Renal cortex interstitium (tissue), 11 donors: ENCODE measurements at regions not wholly inside any gene's neighbourhood (a gene's known extent, or its start where the extent isn't known, plus 50 kb on each side); places are given as distances from the start of the nearest gene placed in this dataset.

Experiments
- DNase-seq, 11 donors: peaks; one replicate each; pipeline ENCODE4 v3.0.0-alpha.2; 2013; ENCODE audit warnings: low read depth in 9 of 11, low spot score in 4 of 11; ENCODE audit errors: extremely low read depth in 1 of 11

- no peak for DNase-seq
Measured at GRCh38 chr2:13942111-13942510, 690.4 kb upstream of the LRATD1 start.

- DNase-seq = no peak
Measured at GRCh38 chr2:13950761-13951160, 681.8 kb upstream of the LRATD1 start.

GRCh38 chr2:13968811-13969210, 663.7 kb upstream of the LRATD1 start:
- DNase-seq = no peak

- no peak for DNase-seq
Measured at GRCh38 chr2:13986119-13986720, 646.3 kb upstream of the LRATD1 start.

- no peak for DNase-seq
Measured at GRCh38 chr2:13996527-13996926, 636.0 kb upstream of the LRATD1 start.

GRCh38 chr2:14011190-14011589, 621.3 kb upstream of the LRATD1 start:
- no peak for DNase-seq

- DNase-seq = peak in 1 of 11 donors; percentile 1
Measured at GRCh38 chr2:14015113-14015630, 617.3 kb upstream of the LRATD1 start.

- no peak for DNase-seq
Measured at GRCh38 chr2:14016289-14016955, 616.1 kb upstream of the LRATD1 start.

GRCh38 chr2:14018620-14019019, 613.9 kb upstream of the LRATD1 start:
- no peak for DNase-seq

GRCh38 chr2:14023558-14023957, 609.0 kb upstream of the LRATD1 start:
- DNase-seq = no peak

GRCh38 chr2:14039134-14039533, 593.4 kb upstream of the LRATD1 start:
- no peak for DNase-seq

GRCh38 chr2:14047491-14047890, 585.0 kb upstream of the LRATD1 start:
- DNase-seq = no peak

GRCh38 chr2:14051401-14051800, 581.1 kb upstream of the LRATD1 start:
- DNase-seq = no peak

GRCh38 chr2:14053105-14053504, 579.4 kb upstream of the LRATD1 start:
- DNase-seq = no peak

GRCh38 chr2:14064346-14064745, 568.2 kb upstream of the LRATD1 start:
- DNase-seq = no peak

GRCh38 chr2:14072338-14072737, 560.2 kb upstream of the LRATD1 start:
- no peak for DNase-seq

- DNase-seq = no peak
Measured at GRCh38 chr2:14074691-14075090, 557.8 kb upstream of the LRATD1 start.

GRCh38 chr2:14079576-14079975, 552.9 kb upstream of the LRATD1 start:
- DNase-seq = no peak

GRCh38 chr2:14081521-14081920, 551.0 kb upstream of the LRATD1 start:
- DNase-seq = no peak

GRCh38 chr2:14082640-14083039, 549.9 kb upstream of the LRATD1 start:
- DNase-seq = no peak

GRCh38 chr2:14094592-14094991, 537.9 kb upstream of the LRATD1 start:
- DNase-seq = no peak
